ENCODE measurements at regions not wholly inside any gene's neighbourhood (a gene's known extent, or its start where the extent isn't known, plus 50 kb on each side); places are given as distances from the start of the nearest gene placed in this dataset.

DNA sequence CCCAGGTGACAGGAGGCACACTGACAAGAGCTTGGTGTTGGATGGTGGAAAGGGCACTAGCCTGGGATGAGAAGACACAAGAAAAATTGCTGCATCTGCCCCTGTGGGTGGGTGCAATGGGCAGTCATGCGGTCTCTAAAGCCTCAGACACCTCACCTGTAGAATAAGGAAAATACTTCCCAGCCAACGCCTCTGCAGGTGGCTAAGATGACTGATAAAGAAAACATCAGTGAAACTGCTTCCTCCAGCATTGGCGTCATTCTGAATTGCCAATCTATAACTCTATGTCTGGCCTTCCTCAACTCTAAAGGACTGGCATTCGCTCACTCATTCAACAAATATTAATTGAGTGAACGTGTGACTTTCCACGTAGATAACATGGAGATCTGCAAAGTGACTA lies 100.4 kb upstream of the F3 start:
- Histone ChIP-seq H3K9me3 (no peaks in the 10 kb centered on the region), H3K4me3 (ENCODE audit: low read depth in 1 of 2, low read length in 1 of 2) (no peak overlapping the region), H3K27me3 (no peaks in the 10 kb centered on the region), H3K4me1 (ENCODE audit: control insufficient read depth in 1 of 2, insufficient read depth in 1 of 2, low read depth in 1 of 2, low read length in 1 of 2) (peaks cover 6 to 9% of the 10 kb centered on the region in 2 experiments), H3K36me3 (no peaks in the 10 kb centered on the region), H3K27ac (no peak overlapping the region)
- TF ChIP-seq, protein P1, sequence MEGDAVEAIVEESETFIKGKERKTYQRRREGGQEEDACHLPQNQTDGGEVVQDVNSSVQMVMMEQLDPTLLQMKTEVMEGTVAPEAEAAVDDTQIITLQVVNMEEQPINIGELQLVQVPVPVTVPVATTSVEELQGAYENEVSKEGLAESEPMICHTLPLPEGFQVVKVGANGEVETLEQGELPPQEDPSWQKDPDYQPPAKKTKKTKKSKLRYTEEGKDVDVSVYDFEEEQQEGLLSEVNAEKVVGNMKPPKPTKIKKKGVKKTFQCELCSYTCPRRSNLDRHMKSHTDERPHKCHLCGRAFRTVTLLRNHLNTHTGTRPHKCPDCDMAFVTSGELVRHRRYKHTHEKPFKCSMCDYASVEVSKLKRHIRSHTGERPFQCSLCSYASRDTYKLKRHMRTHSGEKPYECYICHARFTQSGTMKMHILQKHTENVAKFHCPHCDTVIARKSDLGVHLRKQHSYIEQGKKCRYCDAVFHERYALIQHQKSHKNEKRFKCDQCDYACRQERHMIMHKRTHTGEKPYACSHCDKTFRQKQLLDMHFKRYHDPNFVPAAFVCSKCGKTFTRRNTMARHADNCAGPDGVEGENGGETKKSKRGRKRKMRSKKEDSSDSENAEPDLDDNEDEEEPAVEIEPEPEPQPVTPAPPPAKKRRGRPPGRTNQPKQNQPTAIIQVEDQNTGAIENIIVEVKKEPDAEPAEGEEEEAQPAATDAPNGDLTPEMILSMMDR (IDR thresholded peaks at IDR 0.05) = no peak

DNA sequence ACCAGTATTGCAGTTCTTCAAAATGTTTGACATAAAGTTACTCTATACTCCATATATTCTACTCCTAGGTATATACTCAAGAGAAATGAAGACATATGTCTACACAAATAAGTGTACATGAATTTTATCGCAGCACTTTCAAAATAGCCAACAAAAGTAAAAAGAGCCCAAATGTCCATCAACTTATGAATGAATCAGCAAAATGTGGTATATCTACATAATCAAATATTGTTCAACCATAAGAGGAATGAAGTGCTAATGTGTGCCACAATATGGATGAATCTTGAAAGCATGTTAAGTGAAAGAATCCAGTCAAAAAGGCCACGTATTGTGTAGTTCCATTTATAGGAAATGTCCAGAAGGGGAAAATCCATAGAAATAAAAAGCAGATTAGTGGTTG lies 98.6 kb upstream of the F3 start:
- TF ChIP-seq, protein P1 (IDR thresholded peaks at IDR 0.05) = no peak
- Histone ChIP-seq H3K36me3 (no peaks in the 10 kb centered on the region), H3K4me3 (ENCODE audit: low read depth in 1 of 2, low read length in 1 of 2) (no peak overlapping the region), H3K4me1 (ENCODE audit: control insufficient read depth in 1 of 2, insufficient read depth in 1 of 2, low read depth in 1 of 2, low read length in 1 of 2) (peaks cover 6 to 10% of the 10 kb centered on the region in 2 experiments), H3K27me3 (no peaks in the 10 kb centered on the region), H3K27ac (no peak overlapping the region), H3K9me3 (no peaks in the 10 kb centered on the region)

DNA sequence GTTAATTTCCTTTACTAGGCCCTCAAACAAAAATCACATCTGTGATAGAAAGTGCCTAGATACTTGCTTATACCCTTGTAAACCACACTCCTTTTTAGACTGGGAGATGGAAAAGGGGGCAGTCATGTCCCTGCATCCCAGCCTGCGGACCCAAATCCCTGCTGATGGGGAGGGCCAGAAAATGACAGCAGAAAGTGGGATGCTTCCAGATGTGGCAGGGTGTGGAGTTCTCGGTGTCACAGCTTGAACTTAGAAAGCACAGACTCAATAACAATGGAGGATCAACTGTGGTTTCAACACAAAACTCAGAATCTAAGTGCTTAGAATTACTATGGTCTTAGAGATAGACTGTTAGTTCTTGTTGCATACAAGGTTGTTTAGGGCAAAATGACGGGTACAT lies 95.6 kb upstream of the F3 start:
- H3K27ac ChIP-seq = no peak overlapping the region
- peaks cover 20 to 32% of the 10 kb centered on the region in 2 experiments for H3K4me1 ChIP-seq (ENCODE audit: control insufficient read depth in 1 of 2, insufficient read depth in 1 of 2, low read depth in 1 of 2, low read length in 1 of 2)
- TF ChIP-seq, protein P1 (IDR thresholded peaks at IDR 0.05) = no peak

DNA sequence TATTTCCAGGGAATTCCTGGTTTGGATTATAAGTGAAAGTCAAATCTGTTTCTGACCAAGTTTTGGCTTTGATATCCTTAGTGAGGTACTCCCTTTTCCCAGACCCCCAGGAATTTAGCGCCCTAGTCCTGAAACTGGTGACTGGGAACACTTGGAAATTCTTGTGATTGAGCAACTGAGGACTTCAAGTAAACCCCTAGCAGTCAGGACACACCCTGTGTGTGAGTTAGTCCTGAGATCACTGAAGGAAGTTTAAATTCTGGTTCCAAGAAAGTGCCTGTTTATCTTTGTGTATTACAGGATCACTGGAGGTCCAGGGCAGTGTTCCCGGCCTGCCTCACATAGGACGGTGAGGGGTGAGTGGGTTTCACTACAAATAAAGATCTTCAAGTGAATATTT lies 95.1 kb upstream of the F3 start:
- TF ChIP-seq, protein P1 (IDR thresholded peaks at IDR 0.05) = no peak
- no peak overlapping the region for H3K27ac ChIP-seq

More for the DNA sequence above, 95.6 kb upstream of the F3 start:
- H3K36me3 ChIP-seq = no peaks in the 10 kb centered on the region
- H3K4me3 ChIP-seq (ENCODE audit: low read depth in 1 of 2, low read length in 1 of 2) = no peak overlapping the region
- H3K9me3 ChIP-seq = no peaks in the 10 kb centered on the region
- H3K27me3 ChIP-seq = no peaks in the 10 kb centered on the region

DNA sequence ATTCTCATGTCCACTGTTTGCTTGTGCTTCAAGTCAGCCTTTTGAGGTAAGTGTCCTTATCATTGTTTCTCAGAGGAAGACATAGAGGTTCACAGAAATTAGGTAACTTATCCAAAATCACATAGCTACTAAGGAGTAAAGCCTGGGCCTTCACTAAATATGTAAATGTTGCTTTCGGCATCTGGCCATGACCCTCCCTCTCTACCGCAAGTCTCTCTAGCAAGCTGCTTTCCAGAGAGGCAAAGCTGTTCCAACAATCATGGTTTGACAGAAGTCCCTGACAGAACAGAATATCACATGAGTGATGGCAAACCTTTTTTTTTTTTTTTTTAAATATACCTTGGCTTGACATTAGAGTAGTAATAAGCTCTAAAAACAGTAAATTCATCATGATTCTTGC lies 94.5 kb upstream of the F3 start:
- H3K27ac ChIP-seq = no peak overlapping the region
- H3K4me1 ChIP-seq (ENCODE audit: control insufficient read depth in 1 of 2, insufficient read depth in 1 of 2, low read depth in 1 of 2, low read length in 1 of 2) = peaks cover 20 to 32% of the 10 kb centered on the region in 2 experiments
- H3K9me3 ChIP-seq = no peaks in the 10 kb centered on the region
- no peak overlapping the region for H3K4me3 ChIP-seq (ENCODE audit: low read depth in 1 of 2, low read length in 1 of 2)
- H3K36me3 ChIP-seq = no peaks in the 10 kb centered on the region
- TF ChIP-seq, protein P1 (IDR thresholded peaks at IDR 0.05) = no peak
- no peaks in the 10 kb centered on the region for H3K27me3 ChIP-seq

More for the DNA sequence above, 95.1 kb upstream of the F3 start:
- Histone ChIP-seq H3K27me3 (no peaks in the 10 kb centered on the region), H3K4me1 (ENCODE audit: control insufficient read depth in 1 of 2, insufficient read depth in 1 of 2, low read depth in 1 of 2, low read length in 1 of 2) (peaks cover 20 to 32% of the 10 kb centered on the region in 2 experiments), H3K4me3 (ENCODE audit: low read depth in 1 of 2, low read length in 1 of 2) (no peak overlapping the region), H3K9me3 (no peaks in the 10 kb centered on the region), H3K36me3 (no peaks in the 10 kb centered on the region)

DNA sequence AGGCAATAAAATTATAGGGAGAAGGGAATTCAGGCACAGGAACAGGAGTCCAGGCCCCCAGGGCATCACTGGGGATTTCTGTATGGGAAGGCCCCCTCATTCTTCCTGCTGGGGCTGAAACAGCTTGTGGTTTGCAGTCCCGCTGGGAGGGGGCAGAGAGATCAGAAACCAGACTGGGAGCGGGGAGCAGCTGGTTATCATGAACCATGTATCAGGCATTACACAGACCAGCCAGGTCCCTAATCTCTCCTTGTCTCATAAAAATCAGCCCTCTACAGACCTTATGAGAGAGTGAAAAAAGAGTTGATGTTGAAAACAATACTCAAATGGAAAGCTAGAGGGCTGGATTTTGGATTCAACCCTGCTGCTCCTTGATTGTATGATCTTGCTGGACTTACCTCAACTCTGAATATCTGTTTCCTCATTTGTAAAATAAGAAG lies 93.4 kb upstream of the F3 start:
- peaks cover 22 to 36% of the 10 kb centered on the region in 2 experiments for H3K4me1 ChIP-seq (ENCODE audit: control insufficient read depth in 1 of 2, insufficient read depth in 1 of 2, low read depth in 1 of 2, low read length in 1 of 2)
- H3K27me3 ChIP-seq = no peaks in the 10 kb centered on the region
- no peak overlapping the region for H3K4me3 ChIP-seq (ENCODE audit: low read depth in 1 of 2, low read length in 1 of 2)
- TF ChIP-seq, protein P1 (IDR thresholded peaks at IDR 0.05) = no peak
- H3K36me3 ChIP-seq = no peaks in the 10 kb centered on the region
- no peak overlapping the region for H3K27ac ChIP-seq
- H3K9me3 ChIP-seq = no peaks in the 10 kb centered on the region

Measured in neutrophil (primary cell).